Endothelial cell of umbilical vein (primary cell): ENCODE measurements at regions not wholly inside any gene's neighbourhood (a gene's known extent, or its start where the extent isn't known, plus 50 kb on each side); places are given as distances from the start of the nearest gene placed in this dataset.

Experiments used
- BruUV-seq: library from RNA; stranded (reverse); fragments of 400-500 nt; replicated peaks from 2 replicates; lab custom pipeline; 2021; lab: Mats Ljungman, UMichigan
- CTCF ChIA-PET: fragments of 300-600, 350-600 bp; sonication (Branson Sonifier 250); formaldehyde crosslinking; loops from one replicate; lab custom pipeline; 2021; ENCODE audit warnings: antibody characterized with exemption, inconsistent platforms; lab: Charles Lee
- POLR2A ChIA-PET: fragments of 300-600, 350-600 bp; sonication (Branson Sonifier 250); formaldehyde crosslinking; loops from one replicate; lab custom pipeline; 2021; ENCODE audit warnings: antibody characterized with exemption, inconsistent platforms; lab: Charles Lee
- DNase-seq: peaks from one replicate; pipeline ENCODE4 v3.0.0-alpha.2; 2011; ENCODE audit warnings: low read depth, low spot score
- FAIRE-seq: peaks from 2 replicates; lab custom pipeline; 2011; peaks lifted over from hg19 to GRCh38; lab: Jason Lieb, UNC
- H2AFZ ChIP-seq: 2 replicates; pipeline ENCODE4 v1.6.0; 2012; ENCODE audit warnings: low read depth, low read length, control low read depth, inconsistent platforms
- H3K27ac ChIP-seq: 2 replicates; pipeline ENCODE4 v1.5.1; 2011; ENCODE audit warnings: low read depth, mild to moderate bottlenecking, control low read depth, low read length, moderate library complexity; ENCODE audit not compliant: insufficient read depth
- H3K27me3 ChIP-seq, 2 experiments: 2 replicates each; pipeline versions ENCODE4 v1.6.0 to v1.6.1; 2011; ENCODE audit warnings: low read length in 2 of 2, mixed read lengths in 1 of 2; ENCODE audit not compliant: control insufficient read depth in 2 of 2, insufficient read depth in 2 of 2
- H3K36me3 ChIP-seq, 2 experiments: 2 replicates in 1 of 2; 3 replicates in 1 of 2; pipeline ENCODE4 v1.5.1; 2011; ENCODE audit warnings: low read length in 2 of 2, mild to moderate bottlenecking in 1 of 2, moderate library complexity in 1 of 2; ENCODE audit not compliant: control insufficient read depth in 2 of 2, insufficient read depth in 2 of 2; ENCODE audit errors: extremely low read depth in 1 of 2
- H3K4me1 ChIP-seq: 3 replicates; pipeline ENCODE4 v1.5.1; 2011; ENCODE audit warnings: mild to moderate bottlenecking, low read length; ENCODE audit not compliant: control insufficient read depth, insufficient read depth; ENCODE audit errors: extremely low read depth
- H3K4me2 ChIP-seq: 2 replicates; pipeline ENCODE4 v1.6.1; 2011; ENCODE audit warnings: low read length, control low read depth, mixed read lengths; ENCODE audit not compliant: insufficient read depth
- H3K4me3 ChIP-seq, 3 experiments: fragments of 200-600 bp in 1 of 3; sonication (generic), shearing (Covaris generic) in 1 of 3; replicated peaks in 1 of 3; 2 replicates each; pipeline ENCODE4 v1.5.1; 2011 to 2016; ENCODE audit warnings: control low read depth in 3 of 3, low read length in 3 of 3, mild to moderate bottlenecking in 2 of 3, inconsistent platforms in 1 of 3, low read depth in 1 of 3, moderate library complexity in 1 of 3; ENCODE audit not compliant: insufficient read depth in 1 of 3
- H3K79me2 ChIP-seq: 2 replicates; pipeline ENCODE4 v1.6.0; 2012; ENCODE audit warnings: low read length, inconsistent platforms; ENCODE audit not compliant: control insufficient read depth, insufficient read depth
- H3K9ac ChIP-seq: replicated peaks from 2 replicates; pipeline ENCODE3; 2011; ENCODE audit warnings: low read length, control low read depth; ENCODE audit not compliant: insufficient read depth; ENCODE audit errors: extremely low read depth
- H3K9me1 ChIP-seq: replicated peaks from 3 replicates; pipeline ENCODE4 v1.6.0; 2011; ENCODE audit warnings: mild to moderate bottlenecking, low read length; ENCODE audit not compliant: control insufficient read depth, insufficient read depth; ENCODE audit errors: extremely low read depth
- H3K9me3 ChIP-seq: replicated peaks from 2 replicates; pipeline ENCODE4 v1.5.1; 2012; ENCODE audit warnings: low read length, inconsistent platforms; ENCODE audit not compliant: control insufficient read depth, insufficient read depth
- H4K20me1 ChIP-seq: replicated peaks from 2 replicates; pipeline ENCODE3; 2011; ENCODE audit warnings: mild to moderate bottlenecking, low read length; ENCODE audit not compliant: control insufficient read depth, insufficient read depth; ENCODE audit errors: extremely low read depth
- EZH2 ChIP-seq: IDR thresholded peaks from 2 replicates; pipeline ENCODE4 v1.6.1; 2012; ENCODE audit warnings: borderline replicate concordance, low read depth, mild to moderate bottlenecking, moderate library complexity, low read length, inconsistent platforms; ENCODE audit not compliant: severe bottlenecking
- FOS ChIP-seq: IDR thresholded peaks from 2 replicates; pipeline ENCODE4 v1.6.1; 2011; ENCODE audit warnings: mild to moderate bottlenecking, low read length, moderate library complexity, borderline replicate concordance; ENCODE audit not compliant: insufficient read depth
- GATA2 ChIP-seq: IDR thresholded peaks from 2 replicates; pipeline ENCODE4 v1.7.0; 2011; ENCODE audit warnings: low read depth, mild to moderate bottlenecking, moderate library complexity, mixed read lengths, low read length; ENCODE audit not compliant: insufficient read length, insufficient read depth
- JUN ChIP-seq: IDR thresholded peaks from 2 replicates; pipeline ENCODE4 v1.6.1; 2011; ENCODE audit warnings: borderline replicate concordance, low read depth; ENCODE audit not compliant: insufficient read length, insufficient read depth
- MYC ChIP-seq: IDR thresholded peaks from one replicate; pipeline ENCODE4 v1.6.1; 2011; ENCODE audit warnings: mild to moderate bottlenecking, low read depth, low read length
- POLR2A ChIP-seq: IDR thresholded peaks from 2 replicates; pipeline ENCODE4 v1.6.1; 2012; ENCODE audit warnings: low read depth, mild to moderate bottlenecking, control low read depth, low read length
- POLR2AphosphoS5 ChIP-seq: IDR thresholded peaks from 2 replicates; pipeline ENCODE4 v1.6.1; 2012; ENCODE audit warnings: low read depth, mild to moderate bottlenecking, control low read depth, low read length, moderate library complexity; ENCODE audit not compliant: insufficient read depth
- dilution Hi-C: fragments of 300-500 bp; cut with MboI; formaldehyde crosslinking; loops from one replicate; pipeline ENCODE4 v1.15.0; 2019; ENCODE audit warnings: low sequenced_read_pairs; ENCODE audit not compliant: extremely low pct_ligation_motif_present
- intact Hi-C: fragments of 100-400 bp; cut with micrococcal nuclease; formaldehyde crosslinking; loops from one replicate; pipeline ENCODE4 v1.10.0; 2022
- TF ChIP-seq, protein P1 (sequence below): IDR thresholded peaks from 2 replicates; pipeline ENCODE4 v1.6.1; 2011; ENCODE audit not compliant: insufficient read depth, insufficient read length
- TF ChIP-seq, protein P2 (sequence below), 2 donors: IDR thresholded peaks; 1 replicate in 1 of 2; 2 replicates in 1 of 2; pipeline ENCODE4 v1.5.1; 2011; ENCODE audit warnings: low read length in 2 of 2, mild to moderate bottlenecking in 2 of 2, moderate library complexity in 2 of 2, control low read depth in 1 of 2, inconsistent platforms in 1 of 2, low read depth in 1 of 2; ENCODE audit not compliant: insufficient read depth in 1 of 2; ENCODE audit errors: extremely low read depth in 1 of 2

DNA sequence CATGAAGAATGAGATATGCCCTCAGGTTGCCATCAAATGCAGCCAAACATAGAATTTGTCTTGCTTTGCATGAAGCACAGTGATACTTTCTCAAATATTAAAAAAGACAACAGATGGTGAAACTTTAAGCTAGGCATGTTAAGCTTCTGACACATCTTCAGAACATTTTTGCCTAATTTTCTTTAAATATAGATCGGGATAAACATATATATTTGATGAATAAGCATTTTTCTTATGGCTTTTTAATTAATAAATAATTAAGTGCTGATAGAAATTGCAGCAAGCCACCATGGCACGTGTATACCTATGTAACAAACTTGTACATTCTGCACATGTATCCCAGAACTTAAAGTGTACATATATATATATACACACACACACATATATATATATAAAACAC is 831.2 kb upstream of the PCDH10 start:
- Histone ChIP-seq H2AFZ (no peak overlapping the region), H3K4me1 (no peaks in the 10 kb centered on the region), H3K9ac (no peak overlapping the region), H3K79me2 (no peaks in the 10 kb centered on the region), H3K4me3 (no peak overlapping the region), H3K9me3 (no peaks in the 10 kb centered on the region), H3K9me1 (no peaks in the 10 kb centered on the region), H3K27ac (no peak overlapping the region), H4K20me1 (no peaks in the 10 kb centered on the region), H3K27me3 (no peaks in the 10 kb centered on the region), H3K4me2 (no peak overlapping the region), H3K36me3 (no peaks in the 10 kb centered on the region)
- TF ChIP-seq, protein P1, sequence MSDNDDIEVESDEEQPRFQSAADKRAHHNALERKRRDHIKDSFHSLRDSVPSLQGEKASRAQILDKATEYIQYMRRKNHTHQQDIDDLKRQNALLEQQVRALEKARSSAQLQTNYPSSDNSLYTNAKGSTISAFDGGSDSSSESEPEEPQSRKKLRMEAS = no peak
- TF ChIP-seq POLR2AphosphoS5 = no peak
- no peak for TF ChIP-seq POLR2A
- no peak for TF ChIP-seq FOS
- TF ChIP-seq MYC = no peak
- no peak for TF ChIP-seq GATA2
- TF ChIP-seq JUN = no peak
- TF ChIP-seq, protein P2, sequence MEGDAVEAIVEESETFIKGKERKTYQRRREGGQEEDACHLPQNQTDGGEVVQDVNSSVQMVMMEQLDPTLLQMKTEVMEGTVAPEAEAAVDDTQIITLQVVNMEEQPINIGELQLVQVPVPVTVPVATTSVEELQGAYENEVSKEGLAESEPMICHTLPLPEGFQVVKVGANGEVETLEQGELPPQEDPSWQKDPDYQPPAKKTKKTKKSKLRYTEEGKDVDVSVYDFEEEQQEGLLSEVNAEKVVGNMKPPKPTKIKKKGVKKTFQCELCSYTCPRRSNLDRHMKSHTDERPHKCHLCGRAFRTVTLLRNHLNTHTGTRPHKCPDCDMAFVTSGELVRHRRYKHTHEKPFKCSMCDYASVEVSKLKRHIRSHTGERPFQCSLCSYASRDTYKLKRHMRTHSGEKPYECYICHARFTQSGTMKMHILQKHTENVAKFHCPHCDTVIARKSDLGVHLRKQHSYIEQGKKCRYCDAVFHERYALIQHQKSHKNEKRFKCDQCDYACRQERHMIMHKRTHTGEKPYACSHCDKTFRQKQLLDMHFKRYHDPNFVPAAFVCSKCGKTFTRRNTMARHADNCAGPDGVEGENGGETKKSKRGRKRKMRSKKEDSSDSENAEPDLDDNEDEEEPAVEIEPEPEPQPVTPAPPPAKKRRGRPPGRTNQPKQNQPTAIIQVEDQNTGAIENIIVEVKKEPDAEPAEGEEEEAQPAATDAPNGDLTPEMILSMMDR (IDR thresholded peaks at IDR 0.05; ENCODE audit: extremely low read depth in 1 of 2, insufficient read depth in 1 of 2, low read depth in 1 of 2, low read length in 2 of 2) = no peak
- no peak for TF ChIP-seq EZH2
- DNase-seq = no peak
- FAIRE-seq = no peak
- BruUV-seq = no TSS peak
- ChIA-PET CTCF (interaction anchor here (1.3 to 1.6 kb wide), 2 partner anchors 15 to 20 kb away, joined by 3 to 7 read pairs; no protein-coding TSS in a partner anchor), POLR2A (no interaction called here)
- dilution Hi-C loops = no loop called here
- intact Hi-C loops = no loop called here
